ENCODE measurements at regions not wholly inside any gene's neighbourhood (a gene's known extent, or its start where the extent isn't known, plus 50 kb on each side); places are given as distances from the start of the nearest gene placed in this dataset.

GRCh38 chr6:153963352-153963751 lies 75.7 kb upstream of the OPRM1 start:
- no peak for TF ChIP-seq CTCF (IDR thresholded peaks at IDR 0.05 in 8 of 11, conservative IDR thresholded peaks at IDR 0.05 in 3 of 11)
- TF ChIP-seq POLR2A (IDR thresholded peaks at IDR 0.05): no peak
